WTC11 (cell line): ENCODE measurements at regions not wholly inside any gene's neighbourhood (a gene's known extent, or its start where the extent isn't known, plus 50 kb on each side); places are given as distances from the start of the nearest gene placed in this dataset.
A peak's percentile ranks its signal among the peaks of the same experiment; 100 is the strongest.

Source experiments
- ATAC-seq: fragments of 200-7000 bp; cut with Tn5 transposase; 2 replicates; pipeline ENCODE4 v1.10.0; 2021; ENCODE audit warnings: mild to moderate bottlenecking, moderate library complexity
- CTCF ChIA-PET: fragments of 300-600 bp; sonication (Branson Sonifier 250); formaldehyde crosslinking; loops from one replicate; lab custom pipeline; 2021; ENCODE audit warnings: antibody characterized with exemption; lab: Charles Lee
- POLR2A ChIA-PET: fragments of 350-600 bp; sonication (Branson Sonifier 250); formaldehyde crosslinking; loops from one replicate; lab custom pipeline; 2021; ENCODE audit warnings: antibody characterized with exemption; lab: Charles Lee
- DNase-seq: peaks from one replicate; pipeline ENCODE4 v3.0.0; 2021; ENCODE audit warnings: low spot score
- H3K27ac Mint-ChIP-seq: 2 replicates; pipeline ENCODE4 v1.8.0; 2021; ENCODE audit warnings: mixed read lengths
- H3K27me3 Mint-ChIP-seq: 2 replicates; pipeline ENCODE4 v1.8.0; 2021; ENCODE audit warnings: low read depth, mild to moderate bottlenecking, moderate library complexity, mixed read lengths
- H3K36me3 Mint-ChIP-seq: 2 replicates; pipeline ENCODE4 v1.8.0; 2021; ENCODE audit warnings: mixed read lengths
- H3K4me1 Mint-ChIP-seq: 2 replicates; pipeline ENCODE4 v1.8.0; 2022; ENCODE audit warnings: mixed read lengths
- H3K4me3 Mint-ChIP-seq: 2 replicates; pipeline ENCODE4 v1.8.0; 2021; ENCODE audit warnings: mild to moderate bottlenecking, moderate library complexity, mixed read lengths
- H3K9me3 Mint-ChIP-seq: 2 replicates; pipeline ENCODE4 v1.8.0; 2021; ENCODE audit warnings: mixed read lengths
- ATF3 ChIP-seq: sonication (generic); formaldehyde crosslinking; conservative IDR thresholded peaks from 2 replicates; pipeline ENCODE4 v1.8.1; 2022; ENCODE audit warnings: mild to moderate bottlenecking, missing genetic modification reagents
- CDX4 ChIP-seq: fragments of 250-450 bp; sonication (Bioruptor Pico); IDR thresholded peaks from 2 replicates; pipeline ENCODE4 v1.9.0; 2021; ENCODE audit warnings: moderate library complexity, mild to moderate bottlenecking, inconsistent platforms, borderline replicate concordance
- E2F4 ChIP-seq: sonication (generic); formaldehyde crosslinking; IDR thresholded peaks from 2 replicates; pipeline ENCODE4 v1.8.1; 2022; ENCODE audit warnings: low read depth, mild to moderate bottlenecking, moderate library complexity, missing genetic modification reagents, borderline replicate concordance
- ELF4 ChIP-seq: sonication (generic); formaldehyde crosslinking; IDR thresholded peaks from 2 replicates; pipeline ENCODE4 v1.8.1; 2022; ENCODE audit warnings: low read depth, mild to moderate bottlenecking, moderate library complexity, missing genetic modification reagents
- FOXJ3 ChIP-seq: sonication (generic); formaldehyde crosslinking; IDR thresholded peaks from 2 replicates; pipeline ENCODE4 v1.9.0; 2021; ENCODE audit warnings: missing genetic modification reagents, mild to moderate bottlenecking, borderline replicate concordance
- GABPB1 ChIP-seq: sonication (generic); formaldehyde crosslinking; IDR thresholded peaks from 2 replicates; pipeline ENCODE4 v1.8.1; 2023; ENCODE audit warnings: mild to moderate bottlenecking, missing genetic modification reagents
- HMGA2 ChIP-seq: fragments of 250-450 bp; sonication (Bioruptor Pico); IDR thresholded peaks from 2 replicates; pipeline ENCODE4 v1.4.0; 2021; ENCODE audit warnings: mild to moderate bottlenecking, moderate library complexity
- MXD4 ChIP-seq: fragments of 250-450 bp; sonication (Bioruptor Pico); IDR thresholded peaks from 2 replicates; pipeline ENCODE4 v1.8.0; 2021; ENCODE audit warnings: mild to moderate bottlenecking, moderate library complexity, borderline replicate concordance
- NFATC4 ChIP-seq: fragments of 250-450 bp; sonication (Bioruptor Pico); IDR thresholded peaks from 2 replicates; pipeline ENCODE4 v1.9.0; 2021; ENCODE audit warnings: mild to moderate bottlenecking
- NR2C2 ChIP-seq: sonication (generic); formaldehyde crosslinking; IDR thresholded peaks from 2 replicates; pipeline ENCODE4 v1.8.0; 2022; ENCODE audit warnings: mild to moderate bottlenecking, missing genetic modification reagents
- NR3C1 ChIP-seq: sonication (generic); formaldehyde crosslinking; conservative IDR thresholded peaks from 2 replicates; pipeline ENCODE4 v1.8.1; 2023; ENCODE audit warnings: low read depth, mild to moderate bottlenecking, missing genetic modification reagents
- PREB ChIP-seq: sonication (generic); formaldehyde crosslinking; IDR thresholded peaks from 2 replicates; pipeline ENCODE4 v1.8.1; 2022; ENCODE audit warnings: mild to moderate bottlenecking, missing genetic modification reagents, moderate library complexity, borderline replicate concordance
- RELA ChIP-seq: sonication (generic); formaldehyde crosslinking; IDR thresholded peaks from 2 replicates; pipeline ENCODE4 v1.8.1; 2022; ENCODE audit warnings: missing genetic modification reagents, mild to moderate bottlenecking, borderline replicate concordance
- RORB ChIP-seq: fragments of 250-450 bp; sonication (Bioruptor Pico); IDR thresholded peaks from 2 replicates; pipeline ENCODE4 v1.9.0; 2021; ENCODE audit warnings: mild to moderate bottlenecking
- SP1 ChIP-seq: sonication (generic); formaldehyde crosslinking; conservative IDR thresholded peaks from 2 replicates; pipeline ENCODE4 v1.8.1; 2022; ENCODE audit warnings: missing genetic modification reagents
- TEAD4 ChIP-seq: sonication (generic); formaldehyde crosslinking; IDR thresholded peaks from 2 replicates; pipeline ENCODE4 v1.8.0; 2022; ENCODE audit warnings: mild to moderate bottlenecking, missing genetic modification reagents
- TP53 ChIP-seq: sonication (generic); formaldehyde crosslinking; IDR thresholded peaks from 2 replicates; pipeline ENCODE4 v1.8.1; 2023; ENCODE audit warnings: mild to moderate bottlenecking, missing genetic modification reagents
- USF2 ChIP-seq: sonication (generic); formaldehyde crosslinking; IDR thresholded peaks from 2 replicates; pipeline ENCODE4 v1.8.1; 2023; ENCODE audit warnings: mild to moderate bottlenecking, missing genetic modification reagents, moderate library complexity
- ZNF138 ChIP-seq: sonication (generic); formaldehyde crosslinking; conservative IDR thresholded peaks from 2 replicates; pipeline ENCODE4 v1.8.1; 2022; ENCODE audit warnings: mild to moderate bottlenecking, moderate library complexity, missing genetic modification reagents
- ZNF219 ChIP-seq: sonication (generic); formaldehyde crosslinking; IDR thresholded peaks from 2 replicates; pipeline ENCODE4 v1.8.0; 2023; ENCODE audit warnings: missing genetic modification reagents, mild to moderate bottlenecking, borderline replicate concordance
- ZNF232 ChIP-seq: sonication (generic); formaldehyde crosslinking; IDR thresholded peaks from 2 replicates; pipeline ENCODE4 v1.8.0; 2022; ENCODE audit warnings: mild to moderate bottlenecking, missing genetic modification reagents

GRCh38 chr1:182303778-182304177 is 87.8 kb downstream of the GLUL start:
- Mint-ChIP-seq H3K36me3 (no peaks in the 10 kb centered on the region), H3K27ac (no peak overlapping the region), H3K4me3 (no peak overlapping the region), H3K4me1 (peaks cover 14% of the 10 kb centered on the region), H3K9me3 (peaks cover 11% of the 10 kb centered on the region; the same call in 1 of the 2 replicates), H3K27me3 (no peaks in the 10 kb centered on the region)
- ChIA-PET CTCF (interaction anchor here (1.0 kb wide), 1 partner anchor 106 kb away, joined by 3 read pairs; no protein-coding TSS in a partner anchor), POLR2A (no interaction called here)
- DNase-seq (no peak), ATAC-seq (no peak)
- no peak for TF ChIP-seq RELA (CRISPR knock-in tag)
- no peak for TF ChIP-seq USF2 (CRISPR knock-in tag)
- no peak for TF ChIP-seq SP1
- no peak for TF ChIP-seq FOXJ3 (CRISPR knock-in tag)
- no peak for TF ChIP-seq E2F4
- no peak for TF ChIP-seq RORB
- no peak for TF ChIP-seq CDX4 (CRISPR knock-in tag)
- no peak for TF ChIP-seq NFATC4 (CRISPR knock-in tag)
- TF ChIP-seq TEAD4 = no peak
- no peak for TF ChIP-seq TP53 (CRISPR knock-in tag)
- no peak for TF ChIP-seq NR2C2 (CRISPR knock-in tag)
- TF ChIP-seq HMGA2 = no peak
- no peak for TF ChIP-seq ZNF138 (CRISPR knock-in tag)
- no peak for TF ChIP-seq ZNF232 (CRISPR knock-in tag)
- TF ChIP-seq ELF4 = no peak

- peaks cover 14% of the 10 kb centered on the region for H3K4me1 Mint-ChIP-seq
- no peaks in the 10 kb centered on the region for H3K27me3 Mint-ChIP-seq
- TF ChIP-seq MXD4 (CRISPR knock-in tag) (no peak), NR3C1 (CRISPR knock-in tag) (no peak), GABPB1 (CRISPR knock-in tag) (peak; percentile 94), ATF3 (CRISPR knock-in tag) (no peak), PREB (no peak), ZNF219 (CRISPR knock-in tag) (no peak)
- H3K9me3 Mint-ChIP-seq = peaks cover 11% of the 10 kb centered on the region; the same call in 1 of the 2 replicates
- H3K36me3 Mint-ChIP-seq = no peaks in the 10 kb centered on the region
- DNase-seq = no peak
- POLR2A ChIA-PET = no interaction called here
- no peak overlapping the region for H3K4me3 Mint-ChIP-seq
- CTCF ChIA-PET = interaction anchor here (0.6 to 2.0 kb wide), 4 partner anchors 159 to 411 kb away, joined by 3 to 6 read pairs (median 3); no protein-coding TSS in a partner anchor
- H3K27ac Mint-ChIP-seq = no peak overlapping the region
- ATAC-seq = peak; percentile 32; the same call in 1 of the 2 replicates
These were observed 90.0 kb downstream of the GLUL start for GRCh38 chr1:182301467-182302198.
